GM21360 (cell line): ENCODE measurements at regions not wholly inside any gene's neighbourhood (a gene's known extent, or its start where the extent isn't known, plus 50 kb on each side); places are given as distances from the start of the nearest gene placed in this dataset.
"Not testable (repeated sequence)": the region's sequence is repeated elsewhere in the genome, so short reads cannot be mapped to it uniquely, and the experiment has no call there.

ENCODE experiments used
- ATAC-seq: cut with Tn5 transposase; IDR thresholded peaks from one replicate; pipeline ENCODE4 v1.9.1; 2021; ENCODE audit warnings: mild to moderate bottlenecking, moderate library complexity; ENCODE audit not compliant: unreplicated experiment

DNA sequence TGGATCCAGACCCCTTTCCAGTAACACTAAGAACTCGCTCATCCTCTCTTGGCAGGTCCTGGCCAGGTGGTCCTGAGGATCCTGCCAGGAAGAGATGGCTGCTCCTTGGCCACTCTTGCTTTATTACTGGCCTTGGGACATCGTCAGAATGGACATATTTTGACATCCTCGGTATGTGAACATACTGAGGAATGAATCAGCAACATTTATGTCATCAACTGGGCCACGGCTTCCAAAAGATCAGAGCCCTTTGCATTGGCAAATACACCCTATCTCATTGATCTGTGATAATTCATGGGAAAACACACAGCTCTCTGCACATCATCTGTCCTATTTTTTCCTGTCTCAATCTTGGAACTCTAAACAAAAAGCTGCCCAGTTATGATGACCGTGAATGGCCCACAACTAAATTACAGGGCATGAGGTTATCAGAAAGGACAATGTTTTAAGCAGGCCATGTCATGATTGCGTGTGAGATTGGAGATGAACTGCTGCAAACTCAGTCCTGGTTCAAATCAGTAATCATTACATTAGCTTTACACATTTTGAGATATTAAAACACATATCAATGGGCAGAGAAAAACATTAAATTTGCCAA is 1325.8 kb downstream of the AACS start:
- ATAC-seq = no peak

- no peak for ATAC-seq
Observed at GRCh38 chr12:126396536-126396935, 1331.3 kb downstream of the AACS start.

DNA sequence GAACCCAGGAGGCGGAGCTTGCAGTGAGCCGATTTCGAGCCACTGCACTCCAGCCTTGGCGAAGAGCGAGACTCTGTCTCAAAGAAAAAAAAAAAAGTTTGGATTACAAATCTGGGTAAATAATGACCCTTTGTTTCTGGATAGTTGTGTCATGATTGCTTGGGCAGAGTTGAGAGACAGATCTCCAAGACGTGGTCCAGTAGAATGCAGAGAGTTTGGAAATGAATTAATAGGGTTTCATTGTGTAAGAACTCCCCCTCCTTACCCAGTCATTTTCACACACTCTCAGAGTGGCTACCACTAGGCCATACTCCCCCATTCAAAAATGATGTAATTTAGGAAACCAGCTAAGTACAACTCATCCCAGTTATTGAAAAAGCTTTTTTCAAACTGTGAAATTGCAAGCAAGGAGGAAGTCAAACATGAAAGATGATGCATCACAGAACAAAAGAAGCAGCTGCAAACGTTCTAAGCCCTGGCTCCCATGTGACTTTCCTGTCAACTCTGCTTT is 1331.9 kb downstream of the AACS start:
- ATAC-seq = no peak

DNA sequence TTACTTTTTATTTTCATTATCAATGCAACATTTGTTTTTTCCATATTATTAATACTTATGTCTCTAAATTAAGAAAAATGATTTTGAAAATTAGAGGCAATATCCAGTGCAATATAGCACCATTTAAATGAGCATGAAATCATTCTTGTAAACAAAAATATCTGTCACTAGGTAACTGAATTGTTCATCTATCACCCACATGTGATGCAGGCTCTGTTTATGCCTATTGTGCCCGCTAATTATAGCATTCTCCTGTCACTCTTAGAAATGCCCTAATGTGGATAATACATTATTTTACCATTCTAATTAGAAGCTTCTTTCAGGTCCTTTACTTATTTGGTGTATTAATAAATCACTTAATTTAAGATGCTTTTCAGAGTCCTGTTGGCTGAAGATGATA is 1332.4 kb downstream of the AACS start:
- ATAC-seq = no peak

DNA sequence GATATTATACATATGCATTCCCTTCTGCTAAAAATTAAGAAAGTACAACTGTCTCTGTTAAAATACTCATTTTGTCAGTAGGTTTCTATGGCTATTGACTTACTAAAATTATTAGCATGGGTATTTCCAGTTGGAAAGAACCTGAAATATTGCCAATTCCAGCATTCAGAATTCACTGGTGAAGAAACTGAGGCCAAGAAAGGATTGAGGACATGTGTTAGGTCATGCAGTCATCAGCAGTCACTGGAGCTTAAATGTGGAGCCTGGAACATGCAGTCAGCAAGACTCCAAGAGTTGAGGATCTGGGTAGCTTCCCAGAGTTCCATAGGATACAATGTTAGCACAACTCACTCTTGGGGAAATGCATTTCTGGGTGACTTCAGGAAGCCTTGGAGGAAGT is 1335.6 kb downstream of the AACS start:
- ATAC-seq = no peak

GRCh38 chr12:126404293-126404881 is 1339.2 kb downstream of the AACS start:
- no peak for ATAC-seq

- ATAC-seq = no peak
Observed at GRCh38 chr12:126418400-126418799, 1353.2 kb downstream of the AACS start.

GRCh38 chr12:126419131-126419530 is 1353.9 kb downstream of the AACS start:
- no peak for ATAC-seq

DNA sequence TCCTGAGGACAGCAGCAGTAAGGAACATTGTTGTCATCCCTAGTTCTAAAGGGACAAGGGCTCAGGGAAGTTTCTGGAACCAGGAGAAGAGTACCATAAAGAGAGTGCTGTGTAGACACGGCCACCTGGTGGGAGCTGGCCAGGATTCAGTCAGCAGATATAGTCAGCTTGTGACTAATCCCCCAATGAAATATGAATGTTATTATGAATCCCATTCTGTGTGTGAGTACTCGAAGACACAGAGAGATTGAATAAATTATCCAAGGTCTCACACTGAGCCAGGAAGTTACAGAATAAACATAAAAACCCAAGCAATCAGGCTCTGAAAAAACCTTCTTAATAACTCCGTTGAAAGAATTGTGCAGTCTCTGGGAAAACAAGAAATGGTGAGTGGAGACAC is 1359.5 kb downstream of the AACS start:
- no peak for ATAC-seq

DNA sequence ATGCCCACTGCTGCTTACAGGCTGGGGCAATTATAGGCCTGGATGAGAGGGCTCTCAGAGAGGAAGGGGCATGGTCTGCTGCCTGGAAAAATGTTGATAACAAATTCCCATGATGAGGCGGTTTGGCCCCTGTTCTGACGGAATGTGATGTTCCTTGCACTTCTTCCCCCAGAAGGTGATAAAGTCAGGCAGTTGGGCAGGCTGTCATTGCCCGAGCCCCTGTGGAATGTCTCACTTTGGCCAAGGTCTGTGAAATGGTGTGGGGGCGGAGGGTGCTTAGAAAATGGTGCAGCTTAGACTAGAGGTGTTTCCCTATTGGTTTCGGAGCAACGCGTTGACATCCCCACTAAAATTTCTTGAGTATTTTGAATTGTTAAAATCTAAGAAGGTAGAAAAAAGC is 1360.0 kb downstream of the AACS start:
- ATAC-seq = no peak

- no peak for ATAC-seq
Observed at GRCh38 chr12:126428769-126429168, 1363.5 kb downstream of the AACS start.

GRCh38 chr12:126430921-126431320 is 1365.7 kb downstream of the AACS start:
- ATAC-seq = no peak

- no peak for ATAC-seq
Observed at GRCh38 chr12:126431767-126432166, 1366.5 kb downstream of the AACS start.

DNA sequence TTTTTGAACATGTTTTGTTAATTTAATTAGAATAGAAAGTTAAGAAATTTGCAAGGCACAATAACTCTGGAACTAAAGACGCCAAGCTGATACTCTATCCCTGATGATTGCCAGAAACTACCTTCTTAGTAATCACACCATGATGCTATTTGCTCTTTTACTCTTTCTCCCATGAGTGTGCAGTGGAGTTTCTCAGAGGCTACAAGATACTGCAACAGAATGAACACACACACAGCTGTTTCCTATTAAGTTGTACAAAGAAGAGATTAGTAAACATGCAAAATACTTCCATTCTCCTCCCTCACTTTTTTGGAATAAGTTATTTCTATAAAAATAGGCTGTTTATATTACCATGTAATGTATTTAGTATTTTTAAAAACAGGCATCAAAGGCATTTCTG is 1367.5 kb downstream of the AACS start:
- ATAC-seq = no peak

- ATAC-seq = no peak
Observed at GRCh38 chr12:126434412-126434985, 1369.3 kb downstream of the AACS start.

DNA sequence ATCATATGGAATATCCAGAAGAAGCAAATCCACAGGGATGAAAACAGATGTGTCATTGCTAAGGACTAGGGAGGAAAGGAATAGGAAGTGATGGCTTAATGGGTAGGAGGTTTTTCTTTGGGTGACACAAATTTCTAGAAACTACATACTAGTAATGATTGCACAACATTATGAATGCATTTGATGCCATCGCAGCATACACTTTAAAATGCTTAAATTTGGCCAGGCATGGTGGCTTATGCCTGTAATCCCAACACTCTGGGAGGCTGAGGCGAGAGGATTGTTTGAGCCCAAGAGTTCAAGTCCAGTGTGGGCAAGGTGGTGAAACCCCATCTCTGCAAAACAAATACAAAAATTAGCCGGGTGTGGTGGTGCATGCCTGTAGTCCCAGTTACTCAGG is 1370.8 kb downstream of the AACS start:
- no peak for ATAC-seq

DNA sequence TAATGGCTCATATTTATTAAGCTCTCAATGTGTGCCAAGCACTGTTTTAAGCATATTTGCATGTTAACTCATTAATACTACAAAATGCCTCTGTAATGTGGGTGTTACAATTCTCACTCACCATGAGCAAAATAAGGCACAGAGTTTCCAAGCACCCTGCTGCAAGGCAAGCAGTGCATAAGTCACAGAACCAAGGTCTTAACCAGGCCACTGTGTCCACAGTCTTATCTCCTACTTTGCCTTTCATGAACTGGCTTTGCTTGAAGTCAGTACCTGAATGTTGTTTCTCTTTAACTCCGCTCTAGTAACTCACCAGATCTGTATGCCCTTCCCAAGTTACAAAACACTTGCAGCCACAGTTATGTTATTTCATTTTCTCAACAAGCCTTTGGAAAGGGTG is 1372.7 kb downstream of the AACS start:
- no peak for ATAC-seq

DNA sequence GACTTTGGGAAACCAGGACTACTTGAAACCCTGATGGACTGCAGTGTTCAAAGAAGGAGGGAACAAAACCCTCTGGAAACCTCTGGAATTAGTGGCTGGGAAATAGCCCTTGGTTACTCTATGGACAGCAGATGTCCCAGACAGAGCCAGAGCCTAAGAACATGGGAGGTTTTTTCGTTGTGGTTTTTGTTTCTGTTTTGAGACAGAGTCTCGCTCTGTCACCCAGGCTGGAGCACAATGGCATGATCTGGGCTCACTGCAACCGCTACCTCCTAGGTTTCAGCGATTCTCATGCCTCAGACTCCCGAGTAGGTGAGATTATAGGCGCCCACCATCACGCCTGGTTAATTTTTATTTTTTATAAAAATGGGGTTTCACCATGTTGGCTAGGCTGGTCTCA is 1378.7 kb downstream of the AACS start:
- ATAC-seq = no peak

GRCh38 chr12:126447346-126447745 is 1382.1 kb downstream of the AACS start:
- no peak for ATAC-seq

GRCh38 chr12:126451809-126452208 is 1386.6 kb downstream of the AACS start:
- no peak for ATAC-seq

GRCh38 chr12:126452686-126453085 is 1387.5 kb downstream of the AACS start:
- not testable (repeated sequence) for ATAC-seq

DNA sequence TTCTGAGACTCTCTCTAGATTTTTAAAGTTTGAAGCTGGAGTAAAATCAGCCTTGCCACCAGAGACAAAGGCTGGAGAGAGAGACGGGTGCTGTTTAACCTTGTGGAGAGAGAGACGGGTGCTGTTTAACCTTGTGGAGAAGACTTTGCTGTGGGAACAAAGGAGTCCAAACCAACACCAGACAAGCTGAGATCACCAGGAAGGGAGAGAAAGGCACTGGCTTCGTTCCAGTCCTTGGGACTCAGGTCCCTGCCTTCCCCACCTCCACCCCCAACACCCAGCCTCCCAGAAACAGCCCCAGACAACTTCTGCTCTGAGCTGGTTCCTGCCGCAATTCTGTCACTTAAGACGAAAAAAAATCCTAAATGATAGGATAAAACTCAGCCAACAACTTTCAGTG is 1389.3 kb downstream of the AACS start:
- ATAC-seq = no peak

DNA sequence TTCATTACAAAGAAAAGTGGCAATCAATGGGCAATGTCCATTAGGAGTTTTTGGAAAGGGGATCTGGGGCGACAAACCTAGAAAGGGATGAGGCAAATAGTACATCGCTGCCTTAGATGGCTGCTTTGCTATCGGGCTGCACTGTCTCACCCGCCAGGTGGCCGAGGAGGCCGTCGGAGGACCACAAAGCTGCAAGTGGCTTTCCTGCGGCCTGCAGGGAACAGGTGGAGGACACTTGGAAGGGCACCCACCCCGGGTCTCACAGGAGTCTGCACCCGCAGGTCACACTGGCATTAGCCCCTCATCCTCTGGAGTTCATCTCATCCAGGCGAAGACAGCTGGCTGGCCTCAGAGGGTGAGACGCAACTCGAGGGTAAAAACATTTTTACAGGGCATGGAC is 1392.5 kb downstream of the AACS start:
- ATAC-seq = no peak
